ENCODE measurements at regions not wholly inside any gene's neighbourhood (a gene's known extent, or its start where the extent isn't known, plus 50 kb on each side); places are given as distances from the start of the nearest gene placed in this dataset.

DNA sequence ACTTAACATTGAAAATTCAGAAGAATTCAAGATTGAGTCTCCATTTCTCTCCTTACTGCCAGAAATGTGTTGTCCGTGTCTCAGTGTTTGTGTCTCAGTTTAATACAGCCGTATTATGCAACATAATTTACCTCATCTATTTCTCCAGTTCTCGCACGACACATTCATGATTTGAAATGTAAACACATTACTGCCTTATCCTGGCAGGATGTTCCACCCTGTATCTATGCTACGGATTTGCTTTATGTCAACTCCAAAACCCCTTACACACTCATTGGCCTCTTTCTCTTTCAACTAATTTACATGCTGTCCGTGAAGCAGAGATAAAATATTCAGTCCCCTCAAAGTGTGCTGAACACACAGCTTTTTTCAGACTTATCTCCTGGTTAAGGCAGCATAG is 653.7 kb upstream of the SEMA3D start:
- Histone ChIP-seq H3K9me3 (no peaks in the 10 kb centered on the region), H3K36me3 (no peaks in the 10 kb centered on the region), H3K27me3 (no peaks in the 10 kb centered on the region), H3K27ac (no peak overlapping the region), H3K4me1 (no peaks in the 10 kb centered on the region), H3K4me3 (no peak overlapping the region)
- intact Hi-C loops (cut with DNase I; ENCODE audit: low total_unique reads), result no loop called here
- 34 to 57% methylated on average over 5 to 6 of the region's 6 CpGs for WGBS, 2 donors (ENCODE audit: low coverage in 1 of 2)
- no peak for DNase-seq
- in situ Hi-C loops (cut with MboI; ENCODE audit: low pct_ligation_motif_present in 1 of 4, low pct_unique_long_range_greater_than_20kb in 1 of 4, low sequenced_read_pairs in 3 of 4), result loop anchor here in 3 of 4 donors (25.0 kb wide), 3 partner anchors 778 to 1878 kb away; no protein-coding TSS in a partner anchor
- no peak for TF ChIP-seq POLR2A (IDR thresholded peaks at IDR 0.05)
- TF ChIP-seq EP300 (IDR thresholded peaks at IDR 0.05; ENCODE audit: low read depth), result no peak
- no peak for TF ChIP-seq POLR2AphosphoS5 (IDR thresholded peaks at IDR 0.05)
- TF ChIP-seq, protein P1, sequence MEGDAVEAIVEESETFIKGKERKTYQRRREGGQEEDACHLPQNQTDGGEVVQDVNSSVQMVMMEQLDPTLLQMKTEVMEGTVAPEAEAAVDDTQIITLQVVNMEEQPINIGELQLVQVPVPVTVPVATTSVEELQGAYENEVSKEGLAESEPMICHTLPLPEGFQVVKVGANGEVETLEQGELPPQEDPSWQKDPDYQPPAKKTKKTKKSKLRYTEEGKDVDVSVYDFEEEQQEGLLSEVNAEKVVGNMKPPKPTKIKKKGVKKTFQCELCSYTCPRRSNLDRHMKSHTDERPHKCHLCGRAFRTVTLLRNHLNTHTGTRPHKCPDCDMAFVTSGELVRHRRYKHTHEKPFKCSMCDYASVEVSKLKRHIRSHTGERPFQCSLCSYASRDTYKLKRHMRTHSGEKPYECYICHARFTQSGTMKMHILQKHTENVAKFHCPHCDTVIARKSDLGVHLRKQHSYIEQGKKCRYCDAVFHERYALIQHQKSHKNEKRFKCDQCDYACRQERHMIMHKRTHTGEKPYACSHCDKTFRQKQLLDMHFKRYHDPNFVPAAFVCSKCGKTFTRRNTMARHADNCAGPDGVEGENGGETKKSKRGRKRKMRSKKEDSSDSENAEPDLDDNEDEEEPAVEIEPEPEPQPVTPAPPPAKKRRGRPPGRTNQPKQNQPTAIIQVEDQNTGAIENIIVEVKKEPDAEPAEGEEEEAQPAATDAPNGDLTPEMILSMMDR (IDR thresholded peaks at IDR 0.05), result no peak

DNA sequence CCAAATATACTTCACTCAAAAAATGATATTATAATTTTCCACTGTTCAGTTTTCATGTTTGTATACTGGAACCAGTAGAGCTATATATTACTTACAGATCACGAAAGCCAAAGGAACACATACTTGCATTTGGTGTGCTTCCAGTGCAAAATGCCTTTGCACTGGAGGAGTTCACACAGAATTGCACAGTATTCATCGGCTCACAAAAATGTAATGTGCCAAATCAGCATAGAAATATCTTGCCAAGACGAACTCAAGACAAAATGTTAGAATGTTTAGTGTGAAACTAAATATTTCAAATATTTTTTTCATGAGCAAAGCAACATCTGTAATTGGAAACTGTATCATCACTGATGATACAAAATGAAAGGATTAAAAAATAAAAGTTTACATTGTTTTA is 646.2 kb upstream of the SEMA3D start:
- Histone ChIP-seq H3K4me1 (no peaks in the 10 kb centered on the region), H3K27ac (no peak overlapping the region), H3K4me3 (no peak overlapping the region), H3K36me3 (no peaks in the 10 kb centered on the region), H3K9me3 (no peaks in the 10 kb centered on the region), H3K27me3 (no peaks in the 10 kb centered on the region)
- in situ Hi-C loops (cut with MboI; ENCODE audit: low pct_ligation_motif_present in 1 of 4, low pct_unique_long_range_greater_than_20kb in 1 of 4, low sequenced_read_pairs in 3 of 4) (loop anchor here in 3 of 4 donors (25.0 kb wide), 3 partner anchors 771 to 1871 kb away; no protein-coding TSS in a partner anchor), intact Hi-C loops (cut with DNase I; ENCODE audit: low total_unique reads) (no loop called here)
- no peak for DNase-seq
- WGBS, 2 donors (ENCODE audit: low coverage in 1 of 2), result 41 to 61% methylated on average over 3 of the region's 3 CpGs
- TF ChIP-seq POLR2A (IDR thresholded peaks at IDR 0.05) (no peak), EP300 (IDR thresholded peaks at IDR 0.05; ENCODE audit: low read depth) (no peak), POLR2AphosphoS5 (IDR thresholded peaks at IDR 0.05) (no peak)
- TF ChIP-seq, protein P1 (IDR thresholded peaks at IDR 0.05), result no peak

DNA sequence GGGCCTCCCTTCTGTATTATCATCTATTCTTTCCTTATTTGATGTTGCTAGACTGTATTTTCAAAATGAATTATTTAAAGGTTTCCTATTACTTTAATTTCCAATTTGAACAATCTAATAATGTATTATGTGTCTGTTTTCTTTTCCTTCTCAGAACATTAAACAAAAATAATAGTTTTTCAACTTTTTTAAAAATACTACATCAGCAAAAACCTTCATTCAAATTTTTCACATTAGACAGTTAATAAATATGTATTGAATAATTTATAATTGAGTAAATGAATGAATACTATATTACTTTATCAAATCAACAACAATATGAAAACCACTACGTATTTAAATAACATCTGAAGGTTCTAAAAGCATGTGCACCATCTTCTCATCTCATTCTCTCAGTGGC is 644.1 kb upstream of the SEMA3D start:
- H3K9me3 ChIP-seq, result no peaks in the 10 kb centered on the region
- no peak overlapping the region for H3K4me3 ChIP-seq
- H3K36me3 ChIP-seq, result no peaks in the 10 kb centered on the region
- H3K27ac ChIP-seq, result no peak overlapping the region
- no peaks in the 10 kb centered on the region for H3K4me1 ChIP-seq
- no peak for DNase-seq
- intact Hi-C loops (cut with DNase I; ENCODE audit: low total_unique reads) (no loop called here), in situ Hi-C loops (cut with MboI; ENCODE audit: low pct_ligation_motif_present in 1 of 4, low pct_unique_long_range_greater_than_20kb in 1 of 4, low sequenced_read_pairs in 3 of 4) (loop anchor here in 3 of 4 donors (25.0 kb wide), 3 partner anchors 769 to 1869 kb away; no protein-coding TSS in a partner anchor)
- H3K27me3 ChIP-seq, result no peaks in the 10 kb centered on the region
- 74 to 100% methylated on average over 1 of the region's 1 CpG for WGBS, 2 donors (ENCODE audit: low coverage in 1 of 2)
- TF ChIP-seq POLR2A (IDR thresholded peaks at IDR 0.05), result no peak

DNA sequence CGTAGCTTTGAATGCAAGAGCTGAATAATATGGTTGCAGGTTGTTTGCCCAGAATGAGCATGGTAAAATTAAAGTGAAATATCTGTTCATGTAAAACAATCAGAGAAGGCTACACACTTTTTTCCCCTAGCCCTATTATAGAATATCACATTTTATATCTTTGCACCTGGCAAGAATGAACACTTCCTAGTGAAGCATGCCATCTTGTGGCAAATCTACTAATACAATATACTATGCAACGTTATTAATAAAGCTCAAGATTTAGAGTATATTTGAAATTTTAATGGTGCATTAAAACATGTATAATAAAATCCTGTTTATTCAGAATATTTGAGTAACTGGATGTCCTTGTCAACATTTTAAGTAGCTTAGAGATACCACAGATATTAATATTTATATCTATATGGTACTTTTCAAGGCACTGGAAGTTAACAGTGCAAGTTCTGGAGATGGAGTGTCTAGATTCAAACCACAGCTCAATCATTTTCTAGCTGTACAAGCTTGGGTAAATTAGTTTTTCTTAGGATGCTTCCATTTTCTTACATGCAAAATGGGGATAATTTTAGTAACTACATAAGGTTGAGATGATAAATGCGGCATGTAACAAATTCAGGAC is 643.1 kb upstream of the SEMA3D start:
- DNase-seq, result no peak
- TF ChIP-seq, protein P1 (IDR thresholded peaks at IDR 0.05), result peak in 2 of 5 experiments; percentile 21 to 35
- TF ChIP-seq POLR2A (IDR thresholded peaks at IDR 0.05), result no peak
- 52 to 57% methylated on average over 3 of the region's 3 CpGs for WGBS, 2 donors (ENCODE audit: low coverage in 1 of 2)
- no peak overlapping the region for H3K27ac ChIP-seq
- intact Hi-C loops (cut with DNase I; ENCODE audit: low total_unique reads) (no loop called here), in situ Hi-C loops (cut with MboI; ENCODE audit: low pct_ligation_motif_present in 1 of 4, low pct_unique_long_range_greater_than_20kb in 1 of 4, low sequenced_read_pairs in 3 of 4) (loop anchor here in 3 of 4 donors (25.0 kb wide), 3 partner anchors 768 to 1868 kb away; no protein-coding TSS in a partner anchor)
- no peaks in the 10 kb centered on the region for H3K9me3 ChIP-seq
- no peaks in the 10 kb centered on the region for H3K36me3 ChIP-seq
- H3K4me1 ChIP-seq, result no peaks in the 10 kb centered on the region
- H3K27me3 ChIP-seq, result no peaks in the 10 kb centered on the region
- H3K4me3 ChIP-seq, result no peak overlapping the region

DNA sequence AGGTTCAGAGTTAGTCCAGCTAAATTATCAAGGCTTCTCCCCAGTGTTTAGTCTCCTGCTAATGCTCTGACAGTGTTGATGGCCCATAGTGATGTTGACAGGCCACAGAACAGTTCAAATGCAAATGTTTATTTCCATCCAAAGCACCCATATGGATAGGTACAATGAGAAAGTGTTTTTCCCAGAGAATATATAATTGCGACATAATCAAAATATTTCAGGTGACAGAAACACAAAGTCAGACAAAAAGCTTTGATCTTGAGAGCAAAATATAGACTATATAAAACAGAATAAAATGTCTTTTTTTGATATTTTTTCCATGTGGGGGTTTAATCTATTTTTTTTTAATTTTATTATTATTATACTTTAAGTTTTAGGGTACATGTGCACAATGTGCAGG is 642.3 kb upstream of the SEMA3D start:
- H3K4me1 ChIP-seq, result no peaks in the 10 kb centered on the region
- H3K36me3 ChIP-seq, result no peaks in the 10 kb centered on the region
- in situ Hi-C loops (cut with MboI; ENCODE audit: low pct_ligation_motif_present in 1 of 4, low pct_unique_long_range_greater_than_20kb in 1 of 4, low sequenced_read_pairs in 3 of 4) (loop anchor here in 3 of 4 donors (25.0 kb wide), 3 partner anchors 767 to 1867 kb away; no protein-coding TSS in a partner anchor), intact Hi-C loops (cut with DNase I; ENCODE audit: low total_unique reads) (no loop called here)
- H3K4me3 ChIP-seq, result no peak overlapping the region
- WGBS, 2 donors (ENCODE audit: low coverage in 1 of 2), result 100% methylated on average over 1 of the region's 1 CpG
- H3K27me3 ChIP-seq, result no peaks in the 10 kb centered on the region
- no peak overlapping the region for H3K27ac ChIP-seq
- no peak for TF ChIP-seq POLR2AphosphoS5 (IDR thresholded peaks at IDR 0.05)
- no peak for TF ChIP-seq POLR2A (IDR thresholded peaks at IDR 0.05)
- TF ChIP-seq, protein P1 (IDR thresholded peaks at IDR 0.05), result no peak
- no peak for TF ChIP-seq EP300 (IDR thresholded peaks at IDR 0.05; ENCODE audit: low read depth)
- no peak for DNase-seq
- H3K9me3 ChIP-seq, result no peaks in the 10 kb centered on the region
